Activated CD4-positive, CD25-positive, alpha-beta regulatory T cell treated with anti-CD3 and anti-CD28 coated beads, Interleukin-2, amount 50 U/mL, for 72 hours (primary cell): ENCODE measurements at regions not wholly inside any gene's neighbourhood (a gene's known extent, or its start where the extent isn't known, plus 50 kb on each side); places are given as distances from the start of the nearest gene placed in this dataset.

Source experiments
- DNase-seq: peaks from one replicate; pipeline ENCODE4 v3.0.0; 2021

DNA sequence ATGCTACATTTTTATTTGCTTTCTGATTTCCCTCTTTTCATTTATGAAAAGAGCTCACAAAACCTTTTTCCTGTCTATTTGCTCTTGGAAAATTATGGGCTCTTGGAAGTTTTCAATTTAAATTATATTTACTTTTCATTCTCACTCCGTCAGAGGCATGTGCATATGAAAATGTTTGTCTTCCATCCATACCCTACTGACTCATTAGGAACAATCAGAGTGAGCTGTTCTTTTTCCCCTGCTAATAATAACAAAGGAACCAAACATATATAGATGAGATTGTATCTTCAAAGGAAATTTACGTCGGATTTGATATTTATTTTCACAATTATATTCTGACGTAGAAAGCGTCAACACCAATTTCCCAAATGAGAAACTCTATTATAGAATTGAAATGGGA is 1101.2 kb downstream of the TSN start:
- no peak for DNase-seq

- DNase-seq, result no peak
These were observed 1102.7 kb downstream of the TSN start for GRCh38 chr2:122858075-122858702.

- no peak for DNase-seq
These were observed 1103.4 kb downstream of the TSN start for GRCh38 chr2:122858813-122859212.

GRCh38 chr2:122859260-122859659 is 1103.8 kb downstream of the TSN start:
- DNase-seq, result no peak

DNA sequence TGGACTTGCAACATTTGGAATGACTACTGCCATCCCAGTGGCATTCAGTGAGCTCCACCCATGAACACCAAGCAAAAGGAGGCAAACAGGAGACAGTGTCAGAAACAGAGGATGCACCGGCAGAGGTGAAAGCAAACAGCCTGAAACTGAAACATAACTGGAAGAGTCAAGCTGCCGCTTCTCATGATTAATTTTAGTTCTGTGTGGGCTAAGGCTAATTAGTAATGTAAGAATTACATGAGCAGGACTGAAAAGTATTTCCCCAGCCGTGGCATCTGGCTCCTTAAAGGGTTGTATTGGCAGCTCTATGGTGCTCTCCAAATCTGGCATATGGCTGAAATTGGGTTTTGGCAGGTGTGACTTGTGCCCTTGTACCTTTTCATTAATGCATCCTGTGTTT is 1108.1 kb downstream of the TSN start:
- DNase-seq, result no peak

DNA sequence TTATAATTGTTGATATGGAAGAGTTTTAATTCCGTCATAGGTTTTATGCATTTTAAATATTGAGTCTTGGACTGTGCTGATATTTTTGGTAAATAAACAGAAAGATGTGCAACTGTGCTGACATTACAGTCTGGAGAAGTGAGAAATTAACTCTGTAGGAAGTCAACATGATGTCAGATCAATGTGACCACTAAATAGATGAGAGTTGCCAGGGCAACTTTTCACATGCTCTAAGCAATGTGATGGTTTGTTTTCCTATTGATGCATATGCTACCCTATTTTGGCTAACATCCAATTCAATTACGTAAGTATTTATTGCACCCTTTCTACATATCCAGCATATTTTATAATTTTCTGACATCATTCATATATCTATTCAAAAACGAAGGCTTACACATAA is 1109.3 kb downstream of the TSN start:
- DNase-seq, result no peak

DNA sequence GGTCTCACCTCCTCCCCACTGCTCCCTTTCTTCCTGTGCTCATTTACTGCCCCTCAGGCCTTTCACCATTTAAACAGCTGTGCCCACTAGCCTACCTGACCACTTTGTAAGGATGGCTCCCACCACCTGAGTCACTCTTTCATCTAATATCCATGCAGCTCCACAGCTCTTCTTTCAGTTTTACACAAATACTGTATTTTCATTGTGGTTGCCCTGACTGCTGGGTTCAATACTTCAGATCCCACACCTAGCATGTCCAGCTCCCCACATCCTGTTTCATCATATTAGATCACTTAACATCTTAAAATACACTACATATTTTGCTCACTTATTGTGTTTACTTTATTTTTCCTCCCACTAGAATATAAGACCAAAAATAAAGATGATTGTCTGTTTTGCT is 1110.6 kb downstream of the TSN start:
- DNase-seq, result no peak

- no peak for DNase-seq
These were observed 1112.5 kb downstream of the TSN start for GRCh38 chr2:122867941-122868340.

GRCh38 chr2:122868646-122869275 is 1113.3 kb downstream of the TSN start:
- DNase-seq, result no peak

GRCh38 chr2:122873951-122874350 is 1118.5 kb downstream of the TSN start:
- no peak for DNase-seq

DNA sequence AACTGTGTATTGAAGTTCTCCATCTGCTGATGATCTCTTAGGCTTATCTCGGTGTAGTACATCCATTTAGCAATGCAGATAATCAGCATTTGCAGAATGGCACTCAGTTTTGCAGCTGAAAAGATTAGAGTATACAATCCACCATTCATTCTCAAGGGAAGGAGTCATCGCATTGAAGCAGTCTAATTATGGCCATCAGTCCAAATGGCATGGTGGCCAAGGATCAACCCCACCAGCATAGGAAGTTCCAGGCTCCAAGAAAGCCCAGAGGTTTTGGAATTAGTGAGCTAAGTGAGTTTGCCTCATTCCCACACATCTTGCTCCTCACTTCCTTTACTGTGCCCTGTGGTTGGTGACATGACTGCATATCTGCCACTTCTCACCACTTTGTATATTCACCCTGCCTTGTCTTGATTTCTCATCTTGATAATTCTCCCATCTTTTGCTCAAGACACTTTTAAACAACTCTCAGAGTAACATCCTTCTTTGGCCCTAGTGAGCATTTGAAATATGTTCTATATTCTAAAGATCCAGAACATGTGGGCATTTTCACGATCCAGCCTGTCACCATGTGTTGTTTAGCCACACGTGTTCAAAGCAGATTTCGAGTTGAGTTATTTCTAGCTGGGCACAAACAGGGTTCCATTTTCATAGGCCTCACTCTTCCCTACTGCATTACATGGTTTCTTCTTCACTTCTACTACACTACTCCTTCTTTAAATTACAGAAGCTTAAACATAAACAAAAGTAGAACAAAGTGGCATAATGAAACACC is 1119.8 kb downstream of the TSN start:
- no peak for DNase-seq

DNA sequence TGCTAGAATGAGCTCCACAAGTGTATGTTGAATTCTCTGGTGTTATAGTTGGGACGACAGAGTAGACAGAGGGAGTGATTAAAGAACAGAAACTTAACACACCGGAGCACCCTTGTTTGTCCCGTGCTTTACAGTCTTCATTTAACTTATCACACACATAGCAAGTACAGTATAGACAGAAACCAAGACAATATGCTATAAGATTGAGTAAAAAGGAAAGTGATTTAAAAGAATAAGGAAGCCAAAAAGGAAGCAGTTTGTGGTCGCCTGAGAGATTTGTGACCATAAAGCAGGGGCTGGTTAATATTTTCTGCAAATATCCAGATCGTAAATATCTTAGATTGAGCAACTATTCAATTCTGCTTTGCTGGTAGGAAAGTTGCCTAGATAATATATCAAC is 1128.4 kb downstream of the TSN start:
- DNase-seq, result no peak

GRCh38 chr2:122884889-122885288 is 1129.4 kb downstream of the TSN start:
- DNase-seq, result no peak

DNA sequence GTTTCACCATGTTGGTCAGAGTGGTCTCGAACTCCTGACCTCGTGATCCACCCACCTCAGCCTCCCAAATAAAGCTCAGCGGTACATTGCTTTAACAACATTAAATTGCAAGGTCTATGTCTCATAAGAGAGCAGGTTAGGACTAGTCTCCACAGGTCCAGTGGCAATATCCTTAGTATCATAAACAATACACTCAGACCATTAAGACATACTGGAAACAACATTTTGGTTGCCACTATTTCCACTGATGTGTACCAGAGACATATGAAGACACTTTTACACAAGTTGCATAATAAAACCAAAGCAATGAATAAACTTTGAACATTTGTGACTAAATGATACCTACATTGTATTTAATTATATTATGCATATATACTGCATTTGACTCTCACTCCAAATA is 1130.0 kb downstream of the TSN start:
- DNase-seq, result no peak

DNA sequence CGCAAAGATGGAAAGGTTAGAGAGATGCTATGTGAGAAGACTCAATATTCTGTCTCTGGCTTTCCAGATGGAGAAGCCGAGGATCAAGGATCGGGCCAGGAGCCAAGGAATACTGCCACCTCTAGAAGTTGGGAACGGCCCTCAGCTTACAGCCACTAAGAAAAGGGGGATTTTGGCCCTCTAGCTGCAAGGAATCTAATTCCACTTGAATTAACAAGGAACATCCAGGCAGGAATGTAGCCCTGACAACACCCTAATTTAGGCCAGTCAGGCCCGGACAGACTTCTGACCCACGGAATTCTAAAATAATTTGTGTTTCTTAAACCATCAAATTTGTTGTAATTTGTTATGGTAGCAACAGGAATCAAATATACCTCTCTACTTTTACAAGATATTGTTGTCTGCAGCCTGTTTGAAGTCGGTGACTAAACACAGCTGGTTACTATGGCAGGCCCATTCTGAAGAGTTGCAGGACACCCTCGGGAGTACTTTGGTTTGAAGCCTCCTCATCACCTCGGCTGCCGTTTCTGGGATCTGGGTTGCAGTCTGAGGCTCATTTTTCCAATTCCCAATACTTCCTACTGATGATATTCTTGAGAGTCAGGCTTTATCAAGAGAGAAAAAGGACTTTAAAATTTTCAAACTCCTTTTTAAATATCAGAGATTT is 1131.2 kb downstream of the TSN start:
- no peak for DNase-seq

DNA sequence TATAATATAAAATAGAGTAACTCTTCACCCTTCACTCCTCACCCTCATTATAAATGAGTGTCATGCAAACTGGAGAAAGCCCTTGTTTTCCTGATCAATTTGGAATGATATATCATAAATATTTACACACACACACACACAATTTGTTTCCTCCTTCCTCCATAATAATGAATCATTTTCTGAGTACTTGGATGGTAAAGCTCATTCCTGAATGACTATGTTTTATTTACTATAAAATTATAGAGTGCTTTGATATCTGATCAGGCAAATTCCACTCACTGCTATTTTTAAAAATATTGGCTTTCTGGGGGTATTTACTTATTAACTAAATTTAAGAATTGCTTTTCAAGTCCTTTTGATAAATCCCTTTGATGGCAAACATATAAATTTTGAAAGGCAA is 1125.5 kb upstream of the CNTNAP5 start:
- no peak for DNase-seq

- no peak for DNase-seq
These were observed 1119.7 kb upstream of the CNTNAP5 start for GRCh38 chr2:122905431-122905830.

DNA sequence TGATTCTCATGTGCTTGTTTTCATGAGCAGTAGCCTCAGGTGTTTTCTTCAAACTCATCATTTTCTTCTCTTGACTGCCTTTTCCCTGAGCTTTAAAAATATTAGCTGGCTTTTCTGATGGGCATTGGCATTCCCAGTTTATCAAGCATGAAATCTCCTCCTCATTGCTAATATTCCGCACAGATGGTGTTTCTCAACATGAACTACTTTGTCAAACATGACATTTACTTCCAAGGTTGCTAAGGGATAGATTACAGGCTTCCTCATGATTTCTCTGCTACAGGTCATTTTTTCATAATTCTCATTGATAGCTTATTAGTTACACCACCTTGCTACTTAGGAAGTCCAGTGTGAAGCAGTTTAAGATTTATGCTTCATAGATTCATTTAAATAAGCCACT is 1116.9 kb upstream of the CNTNAP5 start:
- DNase-seq, result no peak

DNA sequence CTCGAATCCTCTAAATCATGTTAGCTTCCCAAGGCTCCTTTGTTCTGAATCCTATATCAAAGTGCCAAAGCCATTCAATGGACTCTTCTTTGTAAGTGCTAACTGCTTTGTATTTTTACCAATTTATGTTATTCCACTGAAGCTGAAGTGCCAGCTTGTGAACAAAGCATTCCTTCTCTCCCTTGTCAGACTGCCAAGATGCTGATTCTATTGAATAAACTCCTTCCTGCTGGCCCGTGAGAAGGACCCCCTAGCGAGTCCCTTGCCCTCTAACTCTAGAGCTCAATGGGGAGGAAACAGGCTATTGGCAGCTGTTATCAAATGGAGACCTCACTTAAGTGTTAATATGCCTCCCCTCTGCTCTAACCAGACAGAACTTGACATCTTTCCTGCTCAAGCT is 1097.9 kb upstream of the CNTNAP5 start:
- no peak for DNase-seq

DNA sequence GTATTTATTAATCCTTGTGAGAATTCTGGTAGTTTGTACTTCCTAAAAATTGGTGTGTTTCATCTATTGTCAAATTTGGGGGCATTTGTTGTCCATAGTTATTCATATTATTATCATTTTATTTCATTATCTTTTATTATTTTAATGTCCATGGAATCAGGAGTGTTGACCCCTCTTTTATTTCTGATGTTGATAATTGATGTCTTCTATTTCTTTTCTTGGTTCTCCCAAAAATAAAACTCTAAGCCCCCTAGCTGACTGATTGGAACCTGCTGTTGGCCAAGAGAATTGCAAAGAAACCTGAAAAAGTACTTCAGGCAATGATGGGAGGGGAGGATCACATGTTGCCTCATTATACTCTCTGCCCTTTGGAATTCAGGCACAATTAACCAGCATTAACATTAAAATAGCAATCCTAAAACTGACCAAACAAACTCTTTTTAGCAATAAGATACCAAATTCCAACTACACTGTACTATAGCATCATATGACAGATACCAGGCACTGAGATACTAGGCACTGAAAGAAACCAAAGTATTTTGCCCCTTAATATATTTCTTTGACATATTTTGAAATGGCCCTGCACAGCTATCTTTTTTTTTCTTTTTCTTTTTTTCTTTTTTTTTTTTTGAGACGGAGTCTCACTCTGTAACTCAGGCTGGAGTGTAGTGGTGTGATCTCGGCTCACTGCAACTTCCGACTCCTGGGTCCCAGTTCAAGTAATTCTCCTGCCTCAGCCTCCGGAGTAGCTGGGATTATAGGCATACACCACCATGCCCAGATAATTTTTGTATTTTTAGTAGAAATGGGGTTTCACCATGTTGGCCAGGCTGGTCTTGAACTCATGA is 1097.2 kb upstream of the CNTNAP5 start:
- no peak for DNase-seq

DNA sequence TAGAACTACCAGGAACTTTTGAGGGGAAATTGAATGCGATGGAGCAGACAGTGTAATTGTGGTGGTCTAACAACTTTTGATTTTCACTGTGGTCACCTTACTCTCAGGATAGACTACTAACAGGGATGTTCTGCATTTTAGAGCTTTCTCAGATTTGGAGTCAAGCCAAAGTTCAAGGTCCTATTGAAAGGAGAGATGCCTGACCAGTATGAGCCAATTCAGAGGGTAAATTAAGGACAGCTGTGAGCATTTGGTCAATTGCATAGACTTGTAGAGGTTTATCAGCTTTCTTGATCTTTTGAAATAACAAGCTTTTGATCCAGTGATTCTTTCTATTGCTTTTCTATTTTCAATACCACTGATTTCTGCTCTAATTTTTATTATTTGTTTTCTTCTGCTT is 1095.7 kb upstream of the CNTNAP5 start:
- DNase-seq, result no peak

GRCh38 chr2:122935506-122935905 is 1089.6 kb upstream of the CNTNAP5 start:
- no peak for DNase-seq

GRCh38 chr2:122939796-122940195 is 1085.3 kb upstream of the CNTNAP5 start:
- no peak for DNase-seq
